ENCODE measurements at regions not wholly inside any gene's neighbourhood (a gene's known extent, or its start where the extent isn't known, plus 50 kb on each side); places are given as distances from the start of the nearest gene placed in this dataset.

DNA sequence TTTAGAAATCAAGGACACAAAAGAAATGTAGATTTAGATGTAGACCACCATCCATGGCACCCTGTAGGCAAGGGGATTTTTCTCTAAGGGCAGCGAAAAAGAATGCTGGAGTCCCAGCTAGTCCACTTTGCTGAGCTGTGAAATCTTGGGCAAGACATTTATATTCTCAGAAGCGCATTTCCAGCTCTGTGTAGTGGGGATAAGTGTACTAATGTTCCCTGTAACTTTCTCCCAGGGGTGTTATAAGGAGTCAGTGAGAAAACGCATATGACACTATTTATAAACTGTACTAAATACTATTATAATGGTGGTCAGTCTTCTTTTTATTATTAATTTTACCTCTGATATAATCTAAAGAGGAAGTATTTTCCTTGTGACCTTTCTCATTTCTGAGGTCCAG lies 133.4 kb upstream of the FRMD6 start:
- DNase-seq: no peak

DNA sequence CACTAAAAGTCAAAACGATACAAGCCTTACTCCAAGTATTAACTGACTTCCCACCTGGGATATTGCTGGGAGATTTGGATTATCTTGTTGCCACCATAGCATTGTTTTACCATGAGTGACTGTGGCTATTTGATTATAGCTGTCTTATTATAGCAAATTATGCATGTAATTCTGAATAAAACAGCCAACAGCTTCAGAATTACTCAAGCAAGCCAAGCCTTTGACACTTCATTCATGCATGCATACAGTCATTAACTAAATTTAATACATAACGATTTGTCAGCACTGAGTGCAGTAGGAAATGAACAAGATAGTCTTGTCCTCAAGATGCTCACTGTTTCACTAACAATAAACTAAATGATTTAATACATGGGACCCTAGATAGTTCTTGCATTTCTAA lies 133.0 kb upstream of the FRMD6 start:
- DNase-seq: no peak

DNA sequence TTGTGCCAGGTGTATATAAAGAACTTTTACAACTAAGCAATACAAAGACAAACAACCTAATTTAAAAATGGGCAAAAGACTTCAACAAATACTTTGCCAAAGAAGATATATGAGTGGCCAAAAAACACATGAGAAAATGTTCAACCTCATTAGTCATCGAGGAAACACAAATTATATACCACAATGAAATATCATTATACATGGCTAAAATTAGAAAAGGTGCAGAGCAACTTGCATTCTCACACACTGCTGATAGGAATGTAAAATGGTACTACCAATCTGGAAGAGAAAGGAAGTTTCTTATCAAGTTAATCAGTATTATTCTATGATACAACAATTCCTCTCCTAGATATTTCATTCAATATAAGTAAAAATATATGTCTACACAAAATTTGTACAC lies 131.6 kb upstream of the FRMD6 start:
- DNase-seq: no peak

DNA sequence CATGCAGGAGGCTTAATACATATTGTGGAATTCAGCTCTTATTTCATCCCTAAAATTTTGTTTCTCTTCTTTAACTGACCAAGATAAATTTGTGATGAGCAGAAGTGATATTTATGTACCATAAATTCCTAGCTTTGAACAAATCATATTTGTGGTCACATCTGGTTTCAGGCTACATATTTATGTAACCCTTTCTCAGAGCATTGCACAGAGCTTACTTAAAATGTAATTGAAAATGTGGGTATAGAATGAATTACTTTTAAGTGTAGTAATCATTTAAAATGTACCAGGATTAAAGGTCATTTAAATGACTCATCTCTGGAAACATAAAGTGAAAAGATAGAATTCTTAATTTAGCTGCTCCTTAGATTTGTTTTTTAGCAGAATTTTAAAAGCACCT lies 129.9 kb upstream of the FRMD6 start:
- DNase-seq: no peak

DNA sequence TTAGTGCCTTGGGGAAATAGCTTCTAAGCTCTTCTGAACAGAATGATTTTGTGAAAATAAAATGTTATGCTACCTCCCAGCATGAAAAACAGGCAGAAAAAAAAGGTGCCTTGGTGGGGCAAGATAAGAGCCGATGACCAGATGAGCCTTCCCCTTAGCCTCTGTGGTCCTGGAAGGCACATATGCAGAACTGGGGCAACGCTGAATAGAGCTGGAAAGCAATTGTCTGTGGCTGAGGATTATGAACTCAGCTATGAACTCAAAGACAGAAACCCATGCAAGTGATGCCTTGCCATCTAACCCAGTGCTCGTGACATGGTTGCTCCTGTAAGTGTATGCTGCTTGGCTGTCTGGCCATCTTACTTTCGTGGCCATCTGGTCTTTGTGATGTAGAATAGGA lies 128.5 kb upstream of the FRMD6 start:
- no peak for DNase-seq

DNA sequence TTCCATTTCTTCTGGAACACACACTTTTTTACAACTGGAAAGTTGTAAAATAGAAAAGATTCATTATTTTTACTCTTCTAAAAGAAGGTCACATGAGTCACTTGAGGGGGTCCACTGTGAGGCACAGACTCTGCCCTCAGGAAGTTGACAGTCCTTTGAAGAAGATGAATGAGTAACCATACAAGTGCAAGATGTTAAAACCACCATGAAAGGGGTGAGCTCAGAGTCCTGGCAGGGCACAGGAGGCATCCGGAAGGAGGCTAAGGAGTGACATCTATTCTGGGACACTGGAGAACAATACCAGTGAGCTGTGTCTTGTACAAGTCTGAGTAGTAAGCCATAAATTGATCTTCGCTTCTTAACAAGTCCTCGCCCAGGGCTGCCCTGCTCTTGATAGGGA lies 126.0 kb upstream of the FRMD6 start:
- no peak for DNase-seq

DNA sequence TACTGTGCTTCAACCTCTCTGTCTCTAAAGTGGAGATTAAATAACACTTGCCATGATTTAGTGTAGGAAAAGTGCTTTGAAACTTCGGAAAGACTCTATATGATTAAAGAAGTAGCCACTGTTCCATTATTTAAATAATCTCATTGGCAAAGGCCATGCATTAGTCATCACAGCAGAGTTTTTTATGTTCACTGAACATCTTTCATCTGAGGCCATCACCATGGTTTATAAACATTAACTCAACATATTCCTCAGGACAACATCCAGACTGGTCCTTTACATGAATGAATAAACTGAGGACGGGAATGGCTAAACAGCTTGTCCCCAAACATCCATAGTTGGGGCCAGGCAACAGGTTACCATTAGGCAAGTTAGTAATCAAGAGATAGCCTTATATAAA lies 124.6 kb upstream of the FRMD6 start:
- DNase-seq: no peak

DNA sequence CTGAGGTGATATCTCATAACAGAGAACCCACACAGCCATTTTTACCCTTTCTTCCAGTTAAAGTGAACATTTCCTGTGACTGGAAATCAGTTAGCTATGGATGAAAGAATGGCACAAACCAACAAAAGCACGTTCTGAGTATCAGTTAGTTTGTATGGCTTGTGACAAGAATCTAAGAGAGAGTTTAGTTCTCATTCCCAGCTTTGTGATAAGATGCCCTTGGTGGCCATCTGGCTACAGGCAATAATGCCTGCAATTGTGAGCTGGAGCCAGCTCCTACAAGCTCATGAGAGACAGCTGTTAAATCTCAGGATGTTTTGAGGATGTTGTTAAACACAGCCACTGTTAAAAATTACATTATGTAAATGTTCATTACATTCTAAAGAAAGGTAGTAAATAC lies 122.0 kb upstream of the FRMD6 start:
- no peak for DNase-seq

DNA sequence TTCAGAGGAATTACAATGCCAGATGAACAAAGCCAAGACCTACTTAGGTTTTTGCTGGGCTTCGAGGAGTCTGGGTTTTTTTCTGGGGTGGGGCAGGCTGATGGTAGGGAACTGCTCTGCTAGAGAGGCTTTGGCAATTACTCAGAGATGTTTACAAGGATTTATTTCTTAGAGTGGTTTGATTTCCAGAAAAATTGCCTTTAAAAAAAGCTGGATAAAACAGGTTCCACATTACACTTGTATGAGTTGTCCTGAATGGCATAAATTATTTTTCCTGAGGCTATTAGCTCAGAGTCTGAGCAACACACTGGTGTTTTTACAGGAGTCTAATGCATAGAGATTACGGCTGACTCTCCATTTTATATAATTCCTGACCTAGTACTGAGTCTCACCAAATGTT lies 118.5 kb upstream of the FRMD6 start:
- no peak for DNase-seq

DNA sequence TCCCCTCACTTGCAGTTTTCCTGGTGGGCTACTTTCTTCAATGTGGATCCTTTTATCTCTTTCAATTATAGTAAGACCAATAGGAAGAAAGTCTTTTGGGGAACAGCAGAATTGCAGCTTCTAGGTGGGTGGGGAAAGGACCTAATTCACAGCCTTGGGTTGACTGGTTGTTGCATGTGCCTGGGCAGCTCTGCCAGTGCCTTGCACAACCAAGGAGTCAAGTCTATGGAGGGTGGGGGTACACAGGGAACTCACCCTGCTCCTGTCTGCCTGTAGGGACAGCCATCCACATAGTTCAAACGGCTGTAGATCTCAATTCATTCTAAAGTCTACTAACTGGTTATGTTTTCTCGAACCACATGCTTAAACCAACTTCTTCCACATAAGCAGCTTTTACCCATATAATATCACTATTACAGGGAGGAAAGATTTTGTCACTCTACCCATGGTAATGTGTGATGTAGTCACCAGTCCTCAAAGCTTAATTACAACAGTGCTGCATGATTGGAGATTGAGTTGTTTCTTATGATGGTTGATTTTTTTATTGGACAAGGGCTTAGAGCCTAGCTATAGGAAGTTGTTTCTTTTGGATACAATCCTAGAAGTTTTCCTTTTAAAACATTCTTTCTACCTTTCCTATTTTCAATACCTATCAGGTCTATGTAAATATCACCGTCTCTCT lies 117.7 kb upstream of the FRMD6 start:
- no peak for DNase-seq

DNA sequence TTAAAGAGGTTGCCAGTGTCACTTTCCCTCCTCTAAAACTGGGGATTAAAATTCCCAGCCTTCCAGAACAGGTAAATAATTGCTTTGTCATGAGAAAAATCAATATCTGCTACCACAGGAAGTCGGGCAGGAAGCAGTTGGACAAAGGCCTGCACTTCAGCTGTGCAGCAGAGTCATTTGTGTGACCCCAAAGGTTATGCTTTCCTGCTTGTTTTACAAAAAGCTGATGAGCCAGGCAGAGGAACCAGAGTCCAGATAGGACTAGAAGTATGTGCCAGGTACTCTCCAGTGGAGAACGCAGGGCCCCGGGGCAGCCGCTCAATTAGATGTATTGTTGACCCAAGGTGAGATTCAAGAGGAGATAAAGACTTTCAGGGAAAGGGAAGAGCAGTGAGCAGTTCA lies 117.1 kb upstream of the FRMD6 start:
- no peak for DNase-seq

DNA sequence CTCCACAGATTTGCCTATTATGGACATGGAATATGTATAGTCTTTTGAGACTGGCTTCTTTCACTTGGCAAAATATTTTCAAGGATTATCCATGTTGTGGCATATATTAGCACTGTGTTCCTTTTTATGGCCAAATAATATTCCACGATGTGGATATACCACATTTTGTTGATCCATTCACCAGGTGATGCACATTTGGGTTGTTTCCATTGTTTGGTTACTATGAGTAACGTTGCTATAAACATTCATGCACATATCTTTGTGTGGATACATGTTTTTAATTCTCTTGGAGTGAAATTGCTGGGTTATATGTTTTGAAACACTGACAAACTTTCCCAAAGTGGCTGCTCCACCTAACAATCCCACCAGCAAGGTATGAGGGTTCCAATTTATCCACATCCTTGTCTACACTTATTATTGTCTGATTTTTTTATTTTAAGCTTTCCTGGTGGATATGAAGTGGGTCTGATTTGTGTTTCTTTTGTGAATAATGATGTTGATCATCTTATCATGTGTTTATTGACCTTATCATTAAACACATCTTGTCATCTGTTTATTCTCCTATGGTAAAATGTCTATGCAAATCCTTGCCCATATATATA lies 116.2 kb upstream of the FRMD6 start:
- no peak for DNase-seq

DNA sequence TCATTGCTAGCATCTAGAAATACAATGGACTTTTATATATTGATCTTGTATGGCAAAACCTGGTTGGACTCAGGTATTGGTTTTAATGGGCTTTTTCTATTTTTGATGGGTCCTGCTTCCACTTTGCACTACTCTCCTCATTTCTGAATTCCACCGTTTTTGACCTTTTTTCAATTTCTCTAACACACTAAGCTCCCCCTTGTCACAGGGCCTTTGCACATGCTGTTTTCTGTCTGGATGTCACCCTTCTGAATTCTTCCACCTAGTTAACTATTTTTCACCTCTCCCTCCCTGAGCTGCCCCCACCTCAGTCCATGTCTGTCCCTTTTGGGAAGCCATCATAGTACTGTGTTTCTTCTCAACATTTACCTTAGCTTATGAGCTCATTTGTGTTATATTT lies 112.7 kb upstream of the FRMD6 start:
- DNase-seq: no peak

DNA sequence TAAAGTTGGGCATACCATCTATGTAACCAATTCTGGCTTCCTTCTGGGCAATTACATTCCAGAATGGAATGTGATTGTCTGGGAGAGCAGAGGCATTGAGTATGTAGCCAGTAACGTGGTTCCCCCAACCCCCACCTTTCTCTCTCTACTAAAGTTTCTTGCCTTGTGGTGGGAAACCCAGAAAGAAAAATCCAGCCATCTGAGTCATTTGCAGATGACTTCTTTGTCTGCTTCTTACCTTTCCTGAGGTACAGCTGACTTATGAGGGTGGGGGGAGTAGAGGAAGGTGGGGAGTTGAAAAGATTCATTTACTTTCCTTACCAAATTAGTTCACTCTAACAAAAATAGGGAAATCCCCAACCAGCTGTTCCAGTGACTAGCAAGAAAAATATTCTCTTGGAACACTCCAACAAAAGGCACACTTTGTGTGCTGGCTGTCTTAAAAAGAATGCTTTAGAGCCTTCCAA lies 112.1 kb upstream of the FRMD6 start:
- DNase-seq: no peak

DNA sequence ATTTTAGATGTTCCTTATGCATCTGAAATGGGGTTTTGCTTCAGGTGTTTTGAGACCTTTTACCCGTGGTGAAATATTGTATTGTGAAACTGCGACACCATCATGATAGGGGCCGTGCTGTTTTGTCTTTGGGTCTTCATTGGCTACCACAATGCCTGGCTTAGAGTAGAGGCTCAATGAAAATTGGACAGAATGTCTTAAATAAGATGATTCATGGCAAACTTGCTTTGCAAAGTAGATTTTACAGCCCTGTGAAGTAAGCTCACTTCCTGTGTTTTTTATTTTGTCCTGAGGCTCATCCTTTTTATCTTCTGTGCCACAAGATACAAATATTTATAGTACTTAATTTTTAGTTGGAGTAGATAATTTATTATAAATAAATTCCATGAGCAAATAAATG lies 111.3 kb upstream of the FRMD6 start:
- no peak for DNase-seq

DNA sequence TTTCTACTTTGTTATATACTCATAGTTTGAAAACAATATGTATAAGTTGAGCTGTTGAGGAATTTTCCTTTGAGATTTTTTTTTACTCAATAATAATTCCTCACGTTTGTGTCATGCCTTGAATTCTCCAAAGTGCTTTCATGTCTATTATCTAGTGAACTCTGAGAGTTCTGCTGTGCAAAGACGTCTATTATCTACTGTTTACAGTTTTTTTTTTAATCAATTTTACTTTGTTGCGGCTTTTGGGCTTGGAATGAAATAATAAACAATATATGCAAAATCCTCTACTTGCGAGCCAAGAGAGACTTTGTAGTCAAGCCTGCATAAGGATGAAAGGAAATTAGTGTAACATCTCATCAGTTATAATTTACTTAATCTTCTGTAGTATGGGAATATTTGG lies 107.2 kb upstream of the FRMD6 start:
- DNase-seq: no peak

DNA sequence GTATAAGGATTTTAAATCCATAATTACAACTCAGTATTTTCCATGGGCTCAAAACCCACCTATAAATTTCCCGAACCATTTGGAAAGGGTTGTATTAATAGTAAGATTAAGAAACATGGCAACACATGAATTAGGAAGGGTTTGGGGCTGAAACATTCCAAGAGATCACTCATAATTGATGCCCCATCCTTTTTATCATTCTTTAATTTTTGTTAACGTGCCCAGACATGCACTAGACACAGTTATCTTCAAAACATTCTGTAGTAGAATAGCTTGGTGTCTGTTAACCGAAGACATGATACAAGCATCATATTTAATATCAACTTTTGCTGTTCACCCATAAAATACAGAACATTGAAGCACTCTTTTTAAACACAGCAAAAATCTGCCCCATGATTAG lies 106.8 kb upstream of the FRMD6 start:
- no peak for DNase-seq

DNA sequence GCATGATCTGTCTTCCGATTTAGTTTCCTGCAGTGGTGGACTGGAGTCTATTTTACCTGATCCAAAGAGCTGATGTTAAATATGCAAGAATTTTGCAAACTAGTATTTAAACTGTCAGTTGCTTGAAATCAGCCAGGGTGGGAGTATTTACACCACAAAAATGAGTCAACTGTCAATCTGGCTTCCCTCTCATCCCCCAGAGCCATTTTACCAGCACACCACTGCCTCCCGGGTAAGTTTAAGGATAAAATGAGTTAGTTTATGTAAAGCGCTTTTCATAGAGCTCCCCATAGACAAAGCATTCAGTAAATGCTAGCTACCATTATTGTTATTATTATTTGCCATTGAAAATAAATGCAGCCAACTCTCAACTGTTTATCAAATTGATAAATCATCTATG lies 106.3 kb upstream of the FRMD6 start:
- no peak for DNase-seq

DNA sequence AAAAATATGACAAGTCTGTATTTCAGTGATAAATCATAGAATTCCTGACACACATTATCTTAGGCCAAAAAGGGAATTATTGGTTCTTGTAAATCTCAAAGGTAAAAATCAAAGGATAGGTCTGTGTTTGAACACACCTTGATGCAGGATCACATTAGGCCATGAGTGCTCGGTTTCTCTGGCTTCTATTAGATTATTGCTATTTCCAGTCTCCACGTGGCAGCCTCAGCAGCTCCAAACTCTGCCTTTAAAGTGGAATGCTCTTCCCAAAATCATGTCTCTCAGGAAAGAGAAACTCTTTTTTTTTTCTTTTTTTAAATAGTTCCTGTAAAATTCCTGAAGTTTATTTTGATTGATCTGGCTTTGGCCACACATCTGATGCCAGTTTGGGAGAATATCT lies 105.6 kb upstream of the FRMD6 start:
- DNase-seq: no peak

DNA sequence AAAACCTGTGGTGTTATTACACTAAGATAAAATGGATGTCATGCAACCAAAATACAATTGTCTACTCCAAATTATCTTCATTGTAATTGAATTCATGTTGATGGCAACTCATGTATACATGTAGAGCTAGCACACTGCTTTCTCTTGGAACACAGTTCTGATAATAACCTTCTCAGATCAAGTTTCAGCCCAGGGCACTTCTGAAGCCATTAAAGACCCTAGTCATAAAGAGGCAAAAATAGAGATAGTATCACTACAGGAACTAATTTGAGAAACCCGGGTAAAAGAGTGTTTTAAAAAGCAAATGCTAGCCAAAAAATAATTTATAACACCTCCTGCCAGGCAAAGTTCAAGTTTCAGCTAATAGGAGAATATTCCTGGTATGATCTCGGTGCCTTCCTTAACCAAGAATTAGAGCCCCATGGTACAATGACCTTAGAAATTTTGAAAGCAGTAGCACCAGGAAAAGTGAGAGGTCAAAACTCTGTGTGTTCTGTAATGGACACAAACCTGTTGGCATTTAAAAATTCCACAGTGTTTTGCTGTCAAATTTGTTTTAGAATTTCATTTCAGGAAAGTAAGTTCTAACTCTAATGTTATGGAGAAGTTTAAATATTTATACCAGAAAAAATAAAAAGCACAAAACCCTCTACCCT lies 105.0 kb upstream of the FRMD6 start:
- no peak for DNase-seq

DNA sequence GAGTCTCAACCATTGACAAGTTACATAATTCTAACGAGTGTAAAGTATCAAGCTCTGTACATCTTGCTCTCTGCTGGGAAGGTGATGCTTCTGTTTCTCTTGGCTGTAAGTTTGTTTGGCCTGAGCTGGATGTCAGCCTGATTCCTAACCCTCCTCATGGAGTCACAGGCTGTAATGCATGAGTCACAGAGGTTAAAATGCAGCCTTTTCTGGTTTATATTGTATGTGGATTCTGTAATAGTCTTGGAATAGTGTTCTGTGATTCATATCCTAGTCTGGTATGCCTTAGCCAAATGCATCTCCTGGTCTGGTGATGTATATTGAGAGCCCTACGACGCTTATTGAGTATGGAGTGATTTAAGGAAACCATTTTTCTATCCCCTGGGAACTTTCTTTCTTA lies 104.5 kb upstream of the FRMD6 start:
- no peak for DNase-seq

DNA sequence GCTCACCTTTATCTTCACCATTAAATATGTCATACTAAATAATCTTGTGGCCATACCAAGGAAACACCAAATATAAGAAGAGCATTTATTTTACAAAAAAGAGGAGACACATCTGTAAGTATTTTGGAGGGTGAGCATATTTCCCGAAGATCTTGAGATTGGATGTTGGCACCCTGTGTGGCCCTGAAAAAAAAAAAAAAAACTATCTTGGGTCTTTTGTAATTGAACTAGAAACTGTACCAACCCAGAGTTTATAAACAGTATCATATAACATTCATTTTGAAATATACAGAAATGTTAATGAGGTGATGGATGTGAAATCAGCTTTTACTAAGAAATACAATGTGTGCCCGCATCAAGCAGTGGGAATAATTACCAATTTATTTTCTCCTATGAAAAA lies 104.0 kb upstream of the FRMD6 start:
- no peak for DNase-seq

DNA sequence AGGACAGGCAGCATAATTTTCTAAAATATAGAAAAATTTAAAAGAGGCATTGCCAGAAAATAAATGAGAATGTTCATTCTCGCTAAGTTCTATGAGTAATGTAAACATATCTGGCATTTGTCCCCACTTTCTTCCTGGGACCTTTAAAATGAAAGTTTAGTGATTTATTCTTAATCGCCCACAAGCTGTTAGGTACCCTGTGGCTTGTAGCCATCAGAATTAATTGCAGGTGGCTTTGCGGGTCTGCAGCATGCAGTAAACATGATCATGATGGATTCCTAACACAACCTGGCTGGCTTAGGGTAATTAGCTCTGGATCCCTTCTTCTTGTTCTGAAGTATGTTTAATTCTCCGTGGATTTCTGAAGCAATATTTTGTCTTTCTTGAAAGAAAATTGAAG lies 103.5 kb upstream of the FRMD6 start:
- no peak for DNase-seq

DNA sequence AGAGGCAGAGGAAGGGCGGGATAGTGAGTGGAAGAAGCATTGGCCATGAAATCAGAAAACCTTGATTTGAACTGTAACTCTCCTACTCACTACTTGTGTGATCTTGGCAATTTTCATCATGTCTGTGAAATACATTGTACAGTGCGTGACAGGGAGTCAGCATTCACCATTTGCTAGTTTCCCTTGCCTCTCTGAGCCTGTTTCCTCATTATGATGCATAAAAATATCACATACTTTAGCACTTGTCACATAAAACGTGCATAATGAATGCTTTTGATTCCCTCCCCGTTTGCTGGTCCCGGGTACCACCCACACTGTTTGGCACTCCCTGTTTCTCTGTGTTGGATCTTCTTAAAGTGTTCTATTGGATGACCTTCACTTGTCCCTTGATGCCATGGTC lies 101.1 kb upstream of the FRMD6 start:
- DNase-seq: no peak

DNA sequence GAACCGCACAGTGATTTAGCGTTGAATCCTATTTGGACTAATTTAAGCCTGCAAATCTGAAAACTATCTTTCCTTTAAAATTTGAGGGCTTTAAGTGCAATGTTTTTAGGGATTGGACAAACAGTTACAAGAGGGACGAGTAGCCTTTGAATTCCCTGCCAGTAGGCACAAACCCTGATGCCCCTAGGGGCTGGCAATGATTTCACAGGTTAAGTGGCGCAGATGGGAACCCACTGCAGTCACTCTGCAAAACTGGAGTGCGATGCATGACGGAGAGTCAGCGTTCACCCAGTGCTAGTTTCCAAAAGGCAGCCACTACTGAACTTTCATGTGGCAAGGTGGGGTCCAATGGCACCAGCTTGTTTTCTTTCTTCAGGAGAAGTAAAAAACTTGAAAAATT lies 99.4 kb upstream of the FRMD6 start:
- DNase-seq: no peak
